HL-60 (cell line): ENCODE measurements at regions not wholly inside any gene's neighbourhood (a gene's known extent, or its start where the extent isn't known, plus 50 kb on each side); places are given as distances from the start of the nearest gene placed in this dataset.

Experiments
- CTCF ChIP-seq: IDR thresholded peaks from one replicate; pipeline ENCODE4 v1.5.1; 2011; ENCODE audit warnings: low read length, control low read depth, inconsistent platforms; ENCODE audit not compliant: insufficient read depth
- GABPA ChIP-seq: IDR thresholded peaks from 2 replicates; pipeline ENCODE4 v1.6.1; 2012; ENCODE audit warnings: low read depth
- POLR2AphosphoS5 ChIP-seq: IDR thresholded peaks from 2 replicates; pipeline ENCODE4 v1.6.1; 2012; ENCODE audit warnings: low read depth

- TF ChIP-seq CTCF, result no peak
- TF ChIP-seq GABPA, result no peak
- no peak for TF ChIP-seq POLR2AphosphoS5
Observed at GRCh38 chr4:3630136-3630597, 97.9 kb upstream of the LRPAP1 start.
